OCI-LY1 (cell line): ENCODE measurements at regions not wholly inside any gene's neighbourhood (a gene's known extent, or its start where the extent isn't known, plus 50 kb on each side); places are given as distances from the start of the nearest gene placed in this dataset.

Experiments
- H2AFZ ChIP-seq: fragments of 200-600 bp; sonication (generic), shearing (Covaris generic); 2 replicates; pipeline ENCODE4 v1.6.0; 2014; ENCODE audit warnings: antibody characterized with exemption, mild to moderate bottlenecking, low read length
- H3F3A ChIP-seq: fragments of 200-600 bp; sonication (generic), shearing (Covaris generic); 2 replicates; pipeline ENCODE4 v1.6.0; 2014; ENCODE audit warnings: mild to moderate bottlenecking, antibody characterized with exemption, low read length, moderate library complexity; ENCODE audit not compliant: insufficient read depth
- H3K27ac ChIP-seq: fragments of 200-600 bp; sonication (generic); 2 replicates; pipeline ENCODE4 v1.5.1; 2014; ENCODE audit warnings: low read length, mixed run types, mild to moderate bottlenecking, low read depth; ENCODE audit not compliant: poor library complexity, severe bottlenecking
- H3K27me3 ChIP-seq: fragments of 200-600 bp; sonication (generic); 2 replicates; pipeline ENCODE4 v1.6.0; 2014; ENCODE audit warnings: antibody characterized with exemption, mild to moderate bottlenecking, low read length, moderate library complexity; ENCODE audit not compliant: insufficient read depth
- H3K36me3 ChIP-seq: fragments of 200-600 bp; sonication (generic); 2 replicates; pipeline ENCODE4 v1.6.1; 2014; ENCODE audit warnings: mild to moderate bottlenecking, antibody characterized with exemption, low read length, moderate library complexity, mixed read lengths; ENCODE audit not compliant: insufficient read depth
- H3K4me1 ChIP-seq: fragments of 200-600 bp; sonication (generic); 2 replicates; pipeline ENCODE4 v1.5.1; 2014; ENCODE audit warnings: mild to moderate bottlenecking, low read length, moderate library complexity; ENCODE audit not compliant: insufficient read depth, severe bottlenecking
- H3K4me2 ChIP-seq: fragments of 200-600 bp; sonication (generic), shearing (Covaris generic); 2 replicates; pipeline ENCODE4 v1.6.1; 2014; ENCODE audit warnings: low read length
- H3K4me3 ChIP-seq: fragments of 200-600 bp; sonication (generic); 2 replicates; pipeline ENCODE4 v1.5.1; 2014; ENCODE audit warnings: low read length, low read depth, mild to moderate bottlenecking, mixed read lengths; ENCODE audit not compliant: poor library complexity, severe bottlenecking
- H3K79me2 ChIP-seq: fragments of 200-600 bp; shearing (Covaris generic); 2 replicates; pipeline ENCODE4 v1.6.1; 2016; ENCODE audit warnings: mixed run types, low read length, mixed read lengths; ENCODE audit not compliant: insufficient read depth
- H3K9ac ChIP-seq: fragments of 200-600 bp; sonication (generic), shearing (Covaris generic); 2 replicates; pipeline ENCODE4 v1.6.1; 2014; ENCODE audit warnings: mild to moderate bottlenecking, low read length, mixed read lengths
- H3K9me2 ChIP-seq: fragments of 200-600 bp; sonication (generic), shearing (Covaris generic); 2 replicates; pipeline ENCODE4 v1.6.1; 2014; ENCODE audit warnings: low read depth, mild to moderate bottlenecking, low read length, mixed read lengths
- H3K9me3 ChIP-seq: fragments of 200-600 bp; shearing (Covaris generic); 2 replicates; pipeline ENCODE4 v1.6.1; 2014; ENCODE audit warnings: low read length, mixed read lengths
- H4K20me1 ChIP-seq: fragments of 200-600 bp; sonication (generic), shearing (Covaris generic); 2 replicates; pipeline ENCODE4 v1.6.0; 2016; ENCODE audit warnings: mild to moderate bottlenecking, low read length; ENCODE audit not compliant: insufficient read depth
- EZH2 ChIP-seq: fragments of 200-600 bp; sonication (generic), shearing (Covaris generic); IDR thresholded peaks from 2 replicates; pipeline ENCODE4 v1.8.0; 2017; ENCODE audit warnings: borderline replicate concordance, mixed run types, mild to moderate bottlenecking, antibody characterized with exemption, low read length, moderate library complexity, mixed read lengths
- TF ChIP-seq, protein P1 (sequence below): fragments of 200-600 bp; sonication (generic), shearing (Covaris generic); IDR thresholded peaks from 2 replicates; pipeline ENCODE4 v1.5.1; 2017; ENCODE audit warnings: mild to moderate bottlenecking, antibody characterized with exemption, low read length, moderate library complexity, mixed read lengths

DNA sequence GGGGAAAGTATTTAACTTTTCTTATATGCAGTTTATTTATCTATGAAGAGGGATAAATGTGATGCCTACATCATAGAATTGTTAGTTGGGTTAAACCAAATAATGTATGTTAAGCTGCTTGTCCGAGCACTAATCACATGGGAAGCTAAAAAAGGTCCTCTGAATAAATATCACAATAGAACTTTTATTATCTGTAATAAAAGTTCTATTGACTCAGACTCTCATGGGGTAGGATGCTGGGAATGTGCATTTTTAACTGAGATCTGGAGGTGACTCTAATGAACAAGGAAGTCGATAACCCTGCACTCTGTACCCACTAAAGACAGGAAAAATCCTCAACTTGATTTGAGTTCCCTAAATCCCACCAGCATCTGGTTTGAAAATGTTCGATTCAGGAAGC is 205.9 kb upstream of the IL12B start:
- no peak overlapping the region for H3K4me3 ChIP-seq
- TF ChIP-seq EZH2 = no peak
- TF ChIP-seq, protein P1, sequence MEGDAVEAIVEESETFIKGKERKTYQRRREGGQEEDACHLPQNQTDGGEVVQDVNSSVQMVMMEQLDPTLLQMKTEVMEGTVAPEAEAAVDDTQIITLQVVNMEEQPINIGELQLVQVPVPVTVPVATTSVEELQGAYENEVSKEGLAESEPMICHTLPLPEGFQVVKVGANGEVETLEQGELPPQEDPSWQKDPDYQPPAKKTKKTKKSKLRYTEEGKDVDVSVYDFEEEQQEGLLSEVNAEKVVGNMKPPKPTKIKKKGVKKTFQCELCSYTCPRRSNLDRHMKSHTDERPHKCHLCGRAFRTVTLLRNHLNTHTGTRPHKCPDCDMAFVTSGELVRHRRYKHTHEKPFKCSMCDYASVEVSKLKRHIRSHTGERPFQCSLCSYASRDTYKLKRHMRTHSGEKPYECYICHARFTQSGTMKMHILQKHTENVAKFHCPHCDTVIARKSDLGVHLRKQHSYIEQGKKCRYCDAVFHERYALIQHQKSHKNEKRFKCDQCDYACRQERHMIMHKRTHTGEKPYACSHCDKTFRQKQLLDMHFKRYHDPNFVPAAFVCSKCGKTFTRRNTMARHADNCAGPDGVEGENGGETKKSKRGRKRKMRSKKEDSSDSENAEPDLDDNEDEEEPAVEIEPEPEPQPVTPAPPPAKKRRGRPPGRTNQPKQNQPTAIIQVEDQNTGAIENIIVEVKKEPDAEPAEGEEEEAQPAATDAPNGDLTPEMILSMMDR = no peak
- H3K9ac ChIP-seq = no peak overlapping the region
- H3K79me2 ChIP-seq = no peaks in the 10 kb centered on the region
- H3K27ac ChIP-seq = no peak overlapping the region
- no peaks in the 10 kb centered on the region for H4K20me1 ChIP-seq
- H3K4me1 ChIP-seq = no peaks in the 10 kb centered on the region
- H3K4me2 ChIP-seq = no peak overlapping the region
- no peaks in the 10 kb centered on the region for H3K9me2 ChIP-seq
- no peaks in the 10 kb centered on the region for H3K36me3 ChIP-seq
- no peaks in the 10 kb centered on the region for H3F3A ChIP-seq
- H3K9me3 ChIP-seq = no peaks in the 10 kb centered on the region
- H3K27me3 ChIP-seq = no peaks in the 10 kb centered on the region
- no peak overlapping the region for H2AFZ ChIP-seq

DNA sequence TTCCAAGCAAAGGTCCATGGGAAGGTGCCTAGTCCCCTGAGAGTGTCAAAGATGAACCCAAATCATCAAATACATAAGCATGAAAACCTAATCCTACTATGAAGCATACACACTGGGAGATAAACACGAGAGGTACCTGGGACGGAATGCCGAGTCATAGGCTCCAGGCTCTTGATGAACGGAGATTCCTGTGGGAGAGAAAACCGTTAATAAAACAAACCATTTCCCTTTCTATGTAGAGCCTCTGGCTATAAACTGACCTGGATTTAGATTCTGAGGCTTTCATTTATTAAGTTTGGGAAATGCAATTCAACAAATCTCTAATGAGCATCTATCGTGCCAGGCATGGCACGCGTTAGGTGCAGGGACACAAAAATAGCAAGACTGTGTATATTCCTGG is 206.4 kb upstream of the IL12B start:
- no peaks in the 10 kb centered on the region for H3K9me3 ChIP-seq
- H2AFZ ChIP-seq = no peak overlapping the region
- H4K20me1 ChIP-seq = no peaks in the 10 kb centered on the region
- no peaks in the 10 kb centered on the region for H3F3A ChIP-seq
- no peak overlapping the region for H3K4me3 ChIP-seq
- no peak overlapping the region for H3K27ac ChIP-seq
- no peaks in the 10 kb centered on the region for H3K4me1 ChIP-seq
- H3K9ac ChIP-seq = no peak overlapping the region
- no peaks in the 10 kb centered on the region for H3K36me3 ChIP-seq
- H3K79me2 ChIP-seq = no peaks in the 10 kb centered on the region
- no peak overlapping the region for H3K4me2 ChIP-seq
- TF ChIP-seq, protein P1 = no peak
- no peak for TF ChIP-seq EZH2
- H3K27me3 ChIP-seq = no peaks in the 10 kb centered on the region
- H3K9me2 ChIP-seq = no peaks in the 10 kb centered on the region

DNA sequence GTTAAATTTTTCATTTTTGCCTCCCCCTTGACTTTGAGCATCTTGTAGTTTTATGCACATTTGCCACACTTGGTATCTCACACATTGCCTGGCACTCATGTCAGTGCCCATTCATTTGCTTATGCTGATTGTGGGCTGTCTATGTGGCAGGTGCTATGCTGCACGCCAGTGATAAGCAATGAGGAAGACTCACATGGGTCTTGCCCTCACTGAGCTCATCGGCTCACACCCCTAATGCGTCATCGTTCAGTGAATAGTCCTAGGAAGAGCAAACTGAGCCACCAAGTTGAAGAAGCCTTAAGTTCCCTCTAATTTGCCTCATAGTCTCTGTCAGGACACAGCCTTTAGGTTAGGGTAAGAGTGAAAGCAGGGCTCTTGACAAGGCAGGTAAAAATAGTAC is 209.4 kb upstream of the IL12B start:
- H3K9me3 ChIP-seq = no peaks in the 10 kb centered on the region

More for the DNA sequence above, 209.4 kb upstream of the IL12B start:
- Histone ChIP-seq H3K4me1 (no peaks in the 10 kb centered on the region), H3K36me3 (no peaks in the 10 kb centered on the region), H3K4me3 (no peak overlapping the region), H3K9ac (no peak overlapping the region), H3K79me2 (no peaks in the 10 kb centered on the region), H3K27me3 (no peaks in the 10 kb centered on the region), H3K9me2 (no peaks in the 10 kb centered on the region), H3F3A (no peaks in the 10 kb centered on the region), H2AFZ (no peak overlapping the region), H3K27ac (no peak overlapping the region), H3K4me2 (no peak overlapping the region), H4K20me1 (no peaks in the 10 kb centered on the region)
- TF ChIP-seq EZH2 = no peak
- TF ChIP-seq, protein P1 = no peak
